OCI-LY1 (cell line): ENCODE measurements at regions not wholly inside any gene's neighbourhood (a gene's known extent, or its start where the extent isn't known, plus 50 kb on each side); places are given as distances from the start of the nearest gene placed in this dataset.

ENCODE experiments used
- H2AFZ ChIP-seq: fragments of 200-600 bp; sonication (generic), shearing (Covaris generic); 2 replicates; pipeline ENCODE4 v1.6.0; 2014; ENCODE audit warnings: antibody characterized with exemption, mild to moderate bottlenecking, low read length
- H3F3A ChIP-seq: fragments of 200-600 bp; sonication (generic), shearing (Covaris generic); 2 replicates; pipeline ENCODE4 v1.6.0; 2014; ENCODE audit warnings: mild to moderate bottlenecking, antibody characterized with exemption, low read length, moderate library complexity; ENCODE audit not compliant: insufficient read depth
- H3K27ac ChIP-seq: fragments of 200-600 bp; sonication (generic); 2 replicates; pipeline ENCODE4 v1.5.1; 2014; ENCODE audit warnings: low read length, mixed run types, mild to moderate bottlenecking, low read depth; ENCODE audit not compliant: poor library complexity, severe bottlenecking
- H3K27me3 ChIP-seq: fragments of 200-600 bp; sonication (generic); 2 replicates; pipeline ENCODE4 v1.6.0; 2014; ENCODE audit warnings: antibody characterized with exemption, mild to moderate bottlenecking, low read length, moderate library complexity; ENCODE audit not compliant: insufficient read depth
- H3K36me3 ChIP-seq: fragments of 200-600 bp; sonication (generic); 2 replicates; pipeline ENCODE4 v1.6.1; 2014; ENCODE audit warnings: mild to moderate bottlenecking, antibody characterized with exemption, low read length, moderate library complexity, mixed read lengths; ENCODE audit not compliant: insufficient read depth
- H3K4me1 ChIP-seq: fragments of 200-600 bp; sonication (generic); 2 replicates; pipeline ENCODE4 v1.5.1; 2014; ENCODE audit warnings: mild to moderate bottlenecking, low read length, moderate library complexity; ENCODE audit not compliant: insufficient read depth, severe bottlenecking
- H3K4me2 ChIP-seq: fragments of 200-600 bp; sonication (generic), shearing (Covaris generic); 2 replicates; pipeline ENCODE4 v1.6.1; 2014; ENCODE audit warnings: low read length
- H3K4me3 ChIP-seq: fragments of 200-600 bp; sonication (generic); 2 replicates; pipeline ENCODE4 v1.5.1; 2014; ENCODE audit warnings: low read length, low read depth, mild to moderate bottlenecking, mixed read lengths; ENCODE audit not compliant: poor library complexity, severe bottlenecking
- H3K79me2 ChIP-seq: fragments of 200-600 bp; shearing (Covaris generic); 2 replicates; pipeline ENCODE4 v1.6.1; 2016; ENCODE audit warnings: mixed run types, low read length, mixed read lengths; ENCODE audit not compliant: insufficient read depth
- H3K9ac ChIP-seq: fragments of 200-600 bp; sonication (generic), shearing (Covaris generic); 2 replicates; pipeline ENCODE4 v1.6.1; 2014; ENCODE audit warnings: mild to moderate bottlenecking, low read length, mixed read lengths
- H3K9me2 ChIP-seq: fragments of 200-600 bp; sonication (generic), shearing (Covaris generic); 2 replicates; pipeline ENCODE4 v1.6.1; 2014; ENCODE audit warnings: low read depth, mild to moderate bottlenecking, low read length, mixed read lengths
- H3K9me3 ChIP-seq: fragments of 200-600 bp; shearing (Covaris generic); 2 replicates; pipeline ENCODE4 v1.6.1; 2014; ENCODE audit warnings: low read length, mixed read lengths
- H4K20me1 ChIP-seq: fragments of 200-600 bp; sonication (generic), shearing (Covaris generic); 2 replicates; pipeline ENCODE4 v1.6.0; 2016; ENCODE audit warnings: mild to moderate bottlenecking, low read length; ENCODE audit not compliant: insufficient read depth
- CTCF ChIP-seq: fragments of 200-600 bp; sonication (generic), shearing (Covaris generic); IDR thresholded peaks from 2 replicates; pipeline ENCODE4 v1.5.1; 2017; ENCODE audit warnings: mild to moderate bottlenecking, antibody characterized with exemption, low read length, moderate library complexity, mixed read lengths
- EZH2 ChIP-seq: fragments of 200-600 bp; sonication (generic), shearing (Covaris generic); IDR thresholded peaks from 2 replicates; pipeline ENCODE4 v1.8.0; 2017; ENCODE audit warnings: borderline replicate concordance, mixed run types, mild to moderate bottlenecking, antibody characterized with exemption, low read length, moderate library complexity, mixed read lengths

GRCh38 chr17:79148584-79148983 lies 74.0 kb downstream of the ENGASE start:
- Histone ChIP-seq H3K4me1 (no peaks in the 10 kb centered on the region), H3K27me3 (no peaks in the 10 kb centered on the region)

GRCh38 chr17:79147746-79148506 lies 73.3 kb downstream of the ENGASE start:
- TF ChIP-seq EZH2 (no peak), CTCF (peak; percentile 23; the same call in 1 of the 2 replicates)
- no peaks in the 10 kb centered on the region for H3K4me1 ChIP-seq
- H3K4me2 ChIP-seq, result no peak overlapping the region
- H3K36me3 ChIP-seq, result no peaks in the 10 kb centered on the region
- no peaks in the 10 kb centered on the region for H3K9me2 ChIP-seq
- no peak overlapping the region for H2AFZ ChIP-seq
- no peaks in the 10 kb centered on the region for H3K27me3 ChIP-seq
- H4K20me1 ChIP-seq, result no peaks in the 10 kb centered on the region
- H3K27ac ChIP-seq, result no peak overlapping the region
- H3K9me3 ChIP-seq, result no peaks in the 10 kb centered on the region
- no peak overlapping the region for H3K9ac ChIP-seq
- no peaks in the 10 kb centered on the region for H3K79me2 ChIP-seq
- H3F3A ChIP-seq, result no peaks in the 10 kb centered on the region
- no peak overlapping the region for H3K4me3 ChIP-seq

More at GRCh38 chr17:79148584-79148983, 74.0 kb downstream of the ENGASE start:
- no peak for TF ChIP-seq EZH2
- TF ChIP-seq CTCF, result no peak
- no peaks in the 10 kb centered on the region for H3F3A ChIP-seq
- H3K4me2 ChIP-seq, result no peak overlapping the region
- H3K36me3 ChIP-seq, result no peaks in the 10 kb centered on the region
- H4K20me1 ChIP-seq, result no peaks in the 10 kb centered on the region
- no peaks in the 10 kb centered on the region for H3K9me2 ChIP-seq
- H3K79me2 ChIP-seq, result no peaks in the 10 kb centered on the region
- H3K9ac ChIP-seq, result no peak overlapping the region
- no peak overlapping the region for H3K4me3 ChIP-seq
- H3K9me3 ChIP-seq, result no peaks in the 10 kb centered on the region
- H2AFZ ChIP-seq, result no peak overlapping the region
- H3K27ac ChIP-seq, result no peak overlapping the region

DNA sequence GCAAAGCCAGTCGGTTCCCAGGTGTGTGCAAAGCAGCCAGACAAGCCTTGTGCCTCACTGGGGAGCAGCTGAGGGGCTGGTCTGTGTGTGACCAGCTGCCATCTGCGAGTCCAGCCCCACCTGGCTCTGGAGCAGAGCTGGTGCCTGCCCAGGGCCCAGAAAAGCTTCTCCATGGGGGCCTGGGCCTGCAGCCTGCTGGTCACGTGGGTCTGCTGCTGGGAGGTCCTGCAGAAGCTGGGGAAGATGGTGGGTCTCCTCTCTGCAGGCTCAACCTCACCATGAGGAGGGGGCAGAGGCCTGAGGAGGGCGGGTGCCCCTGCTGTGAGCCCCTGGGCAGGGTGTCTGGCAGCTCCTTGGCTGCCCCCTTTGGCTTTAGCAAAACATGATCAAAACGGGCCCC lies 71.9 kb downstream of the ENGASE start:
- Histone ChIP-seq H3K4me2 (no peak overlapping the region), H2AFZ (no peak overlapping the region), H3K79me2 (no peaks in the 10 kb centered on the region), H3K9ac (no peak overlapping the region), H3K9me2 (no peaks in the 10 kb centered on the region), H3K36me3 (no peaks in the 10 kb centered on the region), H3K27me3 (no peaks in the 10 kb centered on the region), H3K4me3 (no peak overlapping the region), H3F3A (no peaks in the 10 kb centered on the region), H3K27ac (no peak overlapping the region), H3K4me1 (no peaks in the 10 kb centered on the region), H4K20me1 (no peaks in the 10 kb centered on the region), H3K9me3 (no peaks in the 10 kb centered on the region)
- TF ChIP-seq EZH2 (no peak), CTCF (no peak)
